ENCODE measurements at regions not wholly inside any gene's neighbourhood (a gene's known extent, or its start where the extent isn't known, plus 50 kb on each side); places are given as distances from the start of the nearest gene placed in this dataset.

DNA sequence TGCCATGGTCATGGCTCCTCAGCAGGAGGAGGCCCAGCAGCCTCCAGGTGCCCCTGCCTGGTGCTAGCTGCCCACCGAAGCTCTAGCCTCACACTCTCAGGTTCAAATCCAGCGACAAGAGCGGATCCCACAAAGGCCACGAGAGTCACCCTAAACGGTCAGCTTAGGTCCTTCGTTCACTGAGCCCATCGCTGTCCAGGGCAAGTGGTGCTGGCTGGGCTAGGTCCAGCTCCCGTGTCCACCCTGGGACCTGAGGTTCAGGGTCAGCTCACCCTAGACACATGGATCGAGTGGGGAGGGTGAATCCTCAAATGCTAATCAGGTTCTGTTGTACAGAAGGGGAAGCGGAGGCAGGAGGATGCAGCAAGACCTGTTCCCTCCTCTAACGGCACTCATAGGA is 171.9 kb upstream of the SULF2 start:
- H3K4me1 ChIP-seq = no peaks in the 10 kb centered on the region
- no peak overlapping the region for H3K4me3 ChIP-seq
- 75% methylated on average over 3 of the region's 11 CpGs for WGBS (ENCODE audit: insufficient coverage, low coverage, low lambda C conversion rate, missing lambda C conversion rate)
- DNase-seq (no peak), ATAC-seq (no peak)
- TF ChIP-seq POLR2A (IDR thresholded peaks at IDR 0.05) = no peak
- no peak for TF ChIP-seq CTCF (IDR thresholded peaks at IDR 0.05)
- intact Hi-C loops (cut with DNase I) = no loop called here
- no peaks in the 10 kb centered on the region for H3K9me3 ChIP-seq
- no peak overlapping the region for H3K27ac ChIP-seq
- H3K36me3 ChIP-seq = no peaks in the 10 kb centered on the region
- H3K27me3 ChIP-seq = no peaks in the 10 kb centered on the region

- WGBS (ENCODE audit: insufficient coverage, low coverage, low lambda C conversion rate, missing lambda C conversion rate) = 87% methylated on average over 3 of the region's 19 CpGs
- no peak for ATAC-seq
- intact Hi-C loops (cut with DNase I) = no loop called here
- TF ChIP-seq POLR2A (IDR thresholded peaks at IDR 0.05) (no peak), CTCF (IDR thresholded peaks at IDR 0.05) (no peak)
- no peaks in the 10 kb centered on the region for H3K4me1 ChIP-seq
- no peak for DNase-seq
- H3K27ac ChIP-seq = no peak overlapping the region
- H3K27me3 ChIP-seq = no peaks in the 10 kb centered on the region
- H3K9me3 ChIP-seq = no peaks in the 10 kb centered on the region
- H3K4me3 ChIP-seq = no peak overlapping the region
- H3K36me3 ChIP-seq = no peaks in the 10 kb centered on the region
Observed at GRCh38 chr20:47956268-47956995, 171.2 kb upstream of the SULF2 start.

DNA sequence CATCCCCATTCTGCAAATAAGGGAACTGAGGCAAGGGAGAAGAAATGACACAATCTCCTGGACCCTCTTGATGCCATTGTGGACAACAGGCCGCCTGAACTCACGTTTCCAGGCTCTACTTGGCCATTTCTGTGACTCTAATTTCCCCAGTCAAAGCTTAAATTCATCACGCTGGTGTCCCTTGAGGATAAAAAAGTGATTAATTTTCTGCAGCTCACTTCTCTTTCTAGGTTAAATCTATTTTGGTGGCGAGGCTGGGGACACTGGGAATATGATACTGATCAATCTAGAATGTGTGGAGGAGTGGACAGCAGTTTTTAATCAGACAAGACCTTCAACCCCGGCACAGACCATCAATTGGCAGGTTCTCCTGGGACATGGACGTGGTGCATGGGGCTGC is 168.2 kb upstream of the SULF2 start:
- Histone ChIP-seq H3K36me3 (no peaks in the 10 kb centered on the region), H3K27me3 (no peaks in the 10 kb centered on the region), H3K9me3 (no peaks in the 10 kb centered on the region), H3K4me3 (no peak overlapping the region), H3K4me1 (no peaks in the 10 kb centered on the region), H3K27ac (no peak overlapping the region)
- WGBS (ENCODE audit: insufficient coverage, low coverage, low lambda C conversion rate, missing lambda C conversion rate) = 63% methylated on average over 5 of the region's 6 CpGs
- ATAC-seq (no peak), DNase-seq (no peak)
- TF ChIP-seq CTCF (IDR thresholded peaks at IDR 0.05) (no peak), POLR2A (IDR thresholded peaks at IDR 0.05) (no peak)
- intact Hi-C loops (cut with DNase I) = no loop called here

- intact Hi-C loops (cut with DNase I) = no loop called here
- H3K27me3 ChIP-seq = no peaks in the 10 kb centered on the region
- no peak overlapping the region for H3K4me3 ChIP-seq
- TF ChIP-seq POLR2A (IDR thresholded peaks at IDR 0.05) (no peak), CTCF (IDR thresholded peaks at IDR 0.05) (no peak)
- WGBS (ENCODE audit: insufficient coverage, low coverage, low lambda C conversion rate, missing lambda C conversion rate) = 63% methylated on average over 4 of the region's 9 CpGs
- H3K4me1 ChIP-seq = no peaks in the 10 kb centered on the region
- DNase-seq (no peak), ATAC-seq (no peak)
- no peak overlapping the region for H3K27ac ChIP-seq
- no peaks in the 10 kb centered on the region for H3K36me3 ChIP-seq
- H3K9me3 ChIP-seq = no peaks in the 10 kb centered on the region
Observed at GRCh38 chr20:47952023-47952564, 166.8 kb upstream of the SULF2 start.

Data from right lobe of liver (tissue), 6 donors.